Glutamatergic neuron (in vitro differentiated cells): ENCODE measurements at regions not wholly inside any gene's neighbourhood (a gene's known extent, or its start where the extent isn't known, plus 50 kb on each side); places are given as distances from the start of the nearest gene placed in this dataset.

Experiments
- DNase-seq: peaks from one replicate; pipeline ENCODE4 v3.0.0; 2022
- H3K27ac Mint-ChIP-seq: one replicate; pipeline ENCODE4 v1.8.0; 2020; ENCODE audit warnings: mild to moderate bottlenecking, mixed read lengths, inconsistent platforms; ENCODE audit not compliant: unreplicated experiment
- H3K27me3 Mint-ChIP-seq: one replicate; pipeline ENCODE4 v1.8.0; 2020; ENCODE audit warnings: mild to moderate bottlenecking, moderate library complexity, mixed read lengths, inconsistent platforms; ENCODE audit not compliant: unreplicated experiment
- H3K36me3 Mint-ChIP-seq: one replicate; pipeline ENCODE4 v1.8.0; 2020; ENCODE audit warnings: mild to moderate bottlenecking, mixed read lengths, inconsistent platforms; ENCODE audit not compliant: unreplicated experiment
- H3K4me1 Mint-ChIP-seq: one replicate; pipeline ENCODE4 v1.8.0; 2020; ENCODE audit warnings: mild to moderate bottlenecking, low read depth, mixed read lengths, inconsistent platforms; ENCODE audit not compliant: unreplicated experiment
- H3K4me3 Mint-ChIP-seq: one replicate; pipeline ENCODE4 v1.8.0; 2020; ENCODE audit warnings: mild to moderate bottlenecking, mixed read lengths, inconsistent platforms; ENCODE audit not compliant: unreplicated experiment
- H3K9me3 Mint-ChIP-seq: one replicate; pipeline ENCODE4 v1.8.0; 2020; ENCODE audit warnings: mild to moderate bottlenecking, moderate library complexity, mixed read lengths, inconsistent platforms; ENCODE audit not compliant: unreplicated experiment
- TF ChIP-seq, protein P1 (sequence below): fragments of 200-600 bp; sonication (generic); IDR thresholded peaks from one replicate; pipeline ENCODE4 v1.5.0; 2021; ENCODE audit not compliant: partially characterized antibody, unreplicated experiment

GRCh38 chr5:105934171-105934570, 1736.6 kb downstream of the EFNA5 start:
- H3K9me3 Mint-ChIP-seq = peaks cover 2% of the 10 kb centered on the region
- H3K4me3 Mint-ChIP-seq = no peak overlapping the region
- H3K36me3 Mint-ChIP-seq = peaks cover 4% of the 10 kb centered on the region
- H3K4me1 Mint-ChIP-seq = no peaks in the 10 kb centered on the region
- no peak for DNase-seq
- H3K27ac Mint-ChIP-seq = no peak overlapping the region
- TF ChIP-seq, protein P1, sequence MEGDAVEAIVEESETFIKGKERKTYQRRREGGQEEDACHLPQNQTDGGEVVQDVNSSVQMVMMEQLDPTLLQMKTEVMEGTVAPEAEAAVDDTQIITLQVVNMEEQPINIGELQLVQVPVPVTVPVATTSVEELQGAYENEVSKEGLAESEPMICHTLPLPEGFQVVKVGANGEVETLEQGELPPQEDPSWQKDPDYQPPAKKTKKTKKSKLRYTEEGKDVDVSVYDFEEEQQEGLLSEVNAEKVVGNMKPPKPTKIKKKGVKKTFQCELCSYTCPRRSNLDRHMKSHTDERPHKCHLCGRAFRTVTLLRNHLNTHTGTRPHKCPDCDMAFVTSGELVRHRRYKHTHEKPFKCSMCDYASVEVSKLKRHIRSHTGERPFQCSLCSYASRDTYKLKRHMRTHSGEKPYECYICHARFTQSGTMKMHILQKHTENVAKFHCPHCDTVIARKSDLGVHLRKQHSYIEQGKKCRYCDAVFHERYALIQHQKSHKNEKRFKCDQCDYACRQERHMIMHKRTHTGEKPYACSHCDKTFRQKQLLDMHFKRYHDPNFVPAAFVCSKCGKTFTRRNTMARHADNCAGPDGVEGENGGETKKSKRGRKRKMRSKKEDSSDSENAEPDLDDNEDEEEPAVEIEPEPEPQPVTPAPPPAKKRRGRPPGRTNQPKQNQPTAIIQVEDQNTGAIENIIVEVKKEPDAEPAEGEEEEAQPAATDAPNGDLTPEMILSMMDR = no peak
- H3K27me3 Mint-ChIP-seq = no peaks in the 10 kb centered on the region

GRCh38 chr5:105931881-105932421, 1738.8 kb downstream of the EFNA5 start:
- H3K4me1 Mint-ChIP-seq = no peaks in the 10 kb centered on the region

GRCh38 chr5:105929858-105930257, 1740.9 kb downstream of the EFNA5 start:
- TF ChIP-seq, protein P1 = no peak
- Mint-ChIP-seq H3K27me3 (no peaks in the 10 kb centered on the region), H3K27ac (no peak overlapping the region), H3K4me1 (no peaks in the 10 kb centered on the region), H3K4me3 (no peak overlapping the region), H3K36me3 (no peaks in the 10 kb centered on the region), H3K9me3 (no peaks in the 10 kb centered on the region)
- DNase-seq = no peak

More at GRCh38 chr5:105931881-105932421, 1738.8 kb downstream of the EFNA5 start:
- Mint-ChIP-seq H3K27ac (no peak overlapping the region), H3K36me3 (no peaks in the 10 kb centered on the region), H3K9me3 (no peaks in the 10 kb centered on the region), H3K4me3 (no peak overlapping the region), H3K27me3 (no peaks in the 10 kb centered on the region)
- no peak for DNase-seq
- TF ChIP-seq, protein P1 = no peak

DNA sequence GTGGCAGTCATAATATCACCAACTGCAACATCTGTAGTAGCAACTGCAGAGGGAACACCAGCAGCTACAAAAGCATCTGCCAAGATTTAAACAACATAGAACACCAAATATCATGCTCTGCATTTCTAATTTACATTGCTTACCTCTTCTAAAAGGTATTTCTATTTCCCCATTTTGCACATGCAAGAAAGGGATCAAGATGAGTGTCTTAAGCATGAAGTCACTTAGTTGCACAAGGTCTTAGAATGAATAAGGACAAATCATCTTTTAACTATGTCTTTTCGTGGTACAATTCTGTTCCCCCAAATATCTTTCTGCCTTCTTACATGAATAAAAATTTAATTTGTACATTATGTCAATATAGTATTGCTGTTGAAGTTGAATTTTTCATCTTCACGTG, 1746.4 kb downstream of the EFNA5 start:
- Mint-ChIP-seq H3K4me1 (no peaks in the 10 kb centered on the region), H3K4me3 (no peak overlapping the region), H3K36me3 (no peaks in the 10 kb centered on the region)

GRCh38 chr5:105922574-105922973, 1748.2 kb downstream of the EFNA5 start:
- no peak overlapping the region for H3K27ac Mint-ChIP-seq
- H3K36me3 Mint-ChIP-seq = no peaks in the 10 kb centered on the region
- H3K4me1 Mint-ChIP-seq = no peaks in the 10 kb centered on the region
- H3K4me3 Mint-ChIP-seq = no peak overlapping the region
- DNase-seq = no peak
- TF ChIP-seq, protein P1 = no peak
- H3K9me3 Mint-ChIP-seq = no peaks in the 10 kb centered on the region
- H3K27me3 Mint-ChIP-seq = no peaks in the 10 kb centered on the region

More for the DNA sequence above, 1746.4 kb downstream of the EFNA5 start:
- TF ChIP-seq, protein P1 = no peak
- no peak for DNase-seq
- H3K9me3 Mint-ChIP-seq = no peaks in the 10 kb centered on the region
- H3K27ac Mint-ChIP-seq = no peak overlapping the region
- no peaks in the 10 kb centered on the region for H3K27me3 Mint-ChIP-seq
